WI38 (cell line): ENCODE measurements at regions not wholly inside any gene's neighbourhood (a gene's known extent, or its start where the extent isn't known, plus 50 kb on each side); places are given as distances from the start of the nearest gene placed in this dataset.
A peak's percentile ranks its signal among the peaks of the same experiment; 100 is the strongest.

Source experiments
- H3K4me3 ChIP-seq: 2 replicates; pipeline ENCODE4 v1.5.1; 2011; ENCODE audit warnings: low read depth, mild to moderate bottlenecking, control low read depth, low read length
- CTCF ChIP-seq: IDR thresholded peaks from 2 replicates; pipeline ENCODE4 v1.5.1; 2012; ENCODE audit warnings: low read depth, mild to moderate bottlenecking, control low read depth, low read length

GRCh38 chr6:48834706-48835105, 628.3 kb downstream of the MMUT start:
- H3K4me3 ChIP-seq: no peak overlapping the region
- TF ChIP-seq CTCF: no peak

GRCh38 chr6:48833916-48834315, 629.1 kb downstream of the MMUT start:
- TF ChIP-seq CTCF: no peak
- no peak overlapping the region for H3K4me3 ChIP-seq

- TF ChIP-seq CTCF: no peak
- H3K4me3 ChIP-seq: peak overlapping the region; percentile 27
Observed at GRCh38 chr6:48826901-48827701, 636.0 kb downstream of the MMUT start.

- TF ChIP-seq CTCF: no peak
- peak overlapping the region; percentile 40; the same call in 1 of the 2 replicates for H3K4me3 ChIP-seq
Observed at GRCh38 chr6:48826152-48826515, 636.9 kb downstream of the MMUT start.

GRCh38 chr6:48825501-48826151, 637.4 kb downstream of the MMUT start:
- peak overlapping the region; percentile 40 for H3K4me3 ChIP-seq
- TF ChIP-seq CTCF: no peak

- H3K4me3 ChIP-seq: no peak overlapping the region
- no peak for TF ChIP-seq CTCF
Observed at GRCh38 chr6:48818052-48818412, 645.0 kb downstream of the MMUT start.

GRCh38 chr6:48817333-48818051, 645.6 kb downstream of the MMUT start:
- no peak for TF ChIP-seq CTCF
- no peak overlapping the region for H3K4me3 ChIP-seq
